EL (cell line): ENCODE measurements at regions not wholly inside any gene's neighbourhood (a gene's known extent, or its start where the extent isn't known, plus 50 kb on each side); places are given as distances from the start of the nearest gene placed in this dataset.
A peak's percentile ranks its signal among the peaks of the same experiment; 100 is the strongest.

Experiments used
- DNase-seq: peaks from one replicate; pipeline ENCODE4 v3.0.0-alpha.2; 2016

- DNase-seq: no peak
Observed at GRCh38 chr5:73997960-73998359, 372.0 kb downstream of the ARHGEF28 start.

GRCh38 chr5:73996151-73996755 is 370.3 kb downstream of the ARHGEF28 start:
- no peak for DNase-seq

- peak; percentile 54 for DNase-seq
Observed at GRCh38 chr5:73994963-73995362, 369.0 kb downstream of the ARHGEF28 start.
